Esophagus (tissue), 2 donors: ENCODE measurements at regions not wholly inside any gene's neighbourhood (a gene's known extent, or its start where the extent isn't known, plus 50 kb on each side); places are given as distances from the start of the nearest gene placed in this dataset.

Experiments
- H3K27ac ChIP-seq, 2 donors: one replicate each; pipeline ENCODE4 v1.5.1; 2013; ENCODE audit warnings: low read depth in 2 of 2, mild to moderate bottlenecking in 2 of 2, inconsistent platforms in 1 of 2, low read length in 1 of 2, moderate library complexity in 1 of 2
- H3K27me3 ChIP-seq, 2 donors: one replicate each; pipeline ENCODE4 v1.6.1; 2013; ENCODE audit warnings: low read length in 2 of 2, control low read depth in 1 of 2, mild to moderate bottlenecking in 1 of 2; ENCODE audit not compliant: insufficient read depth in 2 of 2, control insufficient read depth in 1 of 2
- H3K36me3 ChIP-seq, 2 donors: one replicate each; pipeline ENCODE4 v1.6.1; 2013; ENCODE audit warnings: low read length in 1 of 2; ENCODE audit not compliant: control insufficient read depth in 2 of 2, insufficient read depth in 2 of 2
- H3K4me1 ChIP-seq, 2 donors: one replicate each; pipeline ENCODE4 v1.6.1; 2013; ENCODE audit warnings: low read length in 1 of 2; ENCODE audit not compliant: control insufficient read depth in 2 of 2, insufficient read depth in 2 of 2
- H3K4me3 ChIP-seq, 2 donors: one replicate each; pipeline ENCODE4 v1.5.1; 2013; ENCODE audit warnings: low read length in 2 of 2, mild to moderate bottlenecking in 2 of 2, low read depth in 1 of 2, moderate library complexity in 1 of 2
- H3K9me3 ChIP-seq, 2 donors: one replicate each; pipeline ENCODE4 v1.6.1; 2013; ENCODE audit warnings: mild to moderate bottlenecking in 2 of 2, low read depth in 1 of 2, low read length in 1 of 2, moderate library complexity in 1 of 2; ENCODE audit not compliant: control insufficient read depth in 2 of 2, insufficient read depth in 1 of 2
- WGBS, 2 donors: extraction: QIAGEN DNeasy Blood & Tissue Kit; methylation state at CpG; one replicate each; pipeline ENCODE4 v1.1.7; 2013; 5-methylcytosine and 5-hydroxymethylcytosine counted together
- donor health status: healthy with polysubstance abuse.
- donor health status: Bipolar disorder and iron deficiency.

DNA sequence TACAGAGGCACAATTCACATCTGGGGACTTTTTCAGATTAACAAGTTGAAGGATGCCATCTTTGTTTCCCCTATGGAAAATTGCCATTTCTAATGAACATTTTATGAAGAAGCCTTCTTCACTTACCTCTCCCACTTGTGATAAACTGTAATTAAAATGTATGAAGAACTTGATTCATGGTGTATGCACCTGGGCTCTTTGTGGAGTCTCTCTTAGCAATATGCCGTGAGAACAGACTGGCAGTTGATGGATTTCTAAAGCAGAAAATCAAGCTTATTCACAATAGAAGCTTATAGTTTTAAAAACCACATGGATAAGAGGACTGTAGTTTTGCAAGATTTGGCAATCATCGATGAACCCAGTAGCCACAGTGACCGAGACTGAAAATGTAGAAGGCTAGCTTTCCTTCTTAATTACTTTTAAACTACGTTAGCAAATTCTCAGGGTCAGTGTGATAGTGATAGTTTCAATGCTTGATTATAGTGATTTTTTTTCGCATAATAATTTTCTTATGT lies 270.6 kb downstream of the PRL start:
- no peaks in the 10 kb centered on the region for H3K9me3 ChIP-seq
- H3K27ac ChIP-seq = peak overlapping the region in 1 of 2 donors; percentile 14
- no peaks in the 10 kb centered on the region for H3K36me3 ChIP-seq
- WGBS, 2 donors = 74 to 78% methylated on average over 5 of the region's 5 CpGs
- no peaks in the 10 kb centered on the region for H3K27me3 ChIP-seq
- H3K4me3 ChIP-seq = no peak overlapping the region
- H3K4me1 ChIP-seq = no peaks in the 10 kb centered on the region

DNA sequence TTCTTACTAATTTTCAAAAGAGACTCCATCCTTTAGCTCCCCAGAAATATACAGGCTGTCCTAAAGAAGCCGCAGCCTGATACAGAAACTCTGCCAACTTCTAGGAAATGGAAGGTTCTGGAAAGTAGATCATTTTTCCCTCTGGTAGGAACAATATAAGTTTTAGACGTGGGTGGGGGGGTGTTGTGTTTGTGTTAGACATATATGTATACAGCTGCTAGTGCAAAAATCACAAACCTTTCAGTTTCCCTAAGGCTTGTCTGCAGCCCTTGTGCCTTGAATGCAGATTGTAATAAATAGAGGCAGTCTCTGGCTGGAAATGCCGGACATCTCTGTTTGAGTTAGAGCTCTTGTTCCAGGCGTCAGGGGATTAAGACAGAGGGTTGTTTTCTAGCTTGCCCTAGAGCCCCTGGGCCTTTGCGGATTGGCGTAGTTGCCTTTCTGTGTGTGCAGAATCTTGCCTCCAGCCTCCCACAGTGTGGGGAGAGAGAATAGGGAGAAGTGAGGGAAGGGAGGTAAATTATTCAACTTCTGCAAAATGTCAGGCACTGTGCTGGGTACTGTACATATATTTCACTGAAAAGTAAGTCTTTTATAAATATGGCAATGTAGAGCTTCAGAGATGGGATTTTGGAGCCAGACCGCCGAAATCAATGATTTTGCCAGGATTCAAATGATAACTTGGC lies 269.7 kb downstream of the PRL start:
- Histone ChIP-seq H3K9me3 (no peaks in the 10 kb centered on the region), H3K36me3 (no peaks in the 10 kb centered on the region), H3K27ac (peak overlapping the region; percentile 12 to 60), H3K27me3 (no peaks in the 10 kb centered on the region), H3K4me1 (no peaks in the 10 kb centered on the region), H3K4me3 (no peak overlapping the region)
- 81 to 85% methylated on average over 8 of the region's 8 CpGs for WGBS, 2 donors

DNA sequence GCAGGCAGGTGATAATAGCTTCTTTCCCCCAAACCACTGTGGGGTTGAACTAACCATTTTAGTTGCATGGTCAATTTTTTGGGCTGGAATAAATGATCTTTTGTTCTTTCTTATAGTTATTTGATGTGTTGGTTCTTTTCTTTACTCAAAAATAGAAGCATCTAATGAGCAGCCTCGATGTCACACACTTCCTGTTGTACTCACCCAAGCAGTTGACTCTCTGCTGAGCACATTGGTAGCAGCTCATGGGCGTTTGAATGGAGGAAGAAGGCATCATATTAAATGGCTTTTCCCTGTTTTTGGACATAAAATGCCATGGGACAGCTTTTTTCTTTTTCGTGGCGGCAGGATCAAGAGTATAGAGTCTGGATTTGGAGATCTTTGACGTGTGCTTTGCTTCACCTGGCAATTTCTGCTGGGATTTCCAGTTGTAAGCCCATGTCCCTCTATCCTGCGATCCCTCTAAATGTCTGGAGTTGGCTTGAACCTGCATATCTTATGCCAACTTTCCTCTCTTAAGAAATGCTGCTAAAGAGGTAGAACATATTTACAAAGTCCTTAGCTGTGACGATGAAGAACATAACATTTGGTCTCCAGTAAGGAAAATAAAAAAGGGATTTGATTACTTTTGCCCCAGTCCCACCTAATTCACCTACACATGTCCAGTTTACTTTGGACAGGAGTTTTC lies 268.3 kb downstream of the PRL start:
- 75 to 80% methylated on average over 7 of the region's 7 CpGs for WGBS, 2 donors

DNA sequence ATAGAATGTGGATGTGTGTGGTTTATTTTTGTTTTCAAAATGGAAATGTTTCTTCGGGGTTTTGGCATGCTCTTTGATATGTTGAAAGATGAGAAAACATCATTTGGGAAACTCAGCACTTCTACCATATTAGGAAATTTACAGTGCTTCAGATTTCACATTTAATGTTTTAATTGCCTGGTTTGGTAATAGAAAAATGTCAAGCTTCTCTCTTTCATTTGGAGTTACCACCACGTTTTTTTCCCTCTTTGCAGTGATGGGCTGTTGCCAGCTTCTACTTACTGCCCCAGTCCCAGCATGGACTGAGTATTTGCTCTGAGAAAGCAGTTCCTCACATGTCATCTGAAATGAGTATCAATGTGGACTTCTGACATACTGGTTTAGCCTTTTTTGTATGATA lies 267.7 kb downstream of the PRL start:
- H3K27me3 ChIP-seq = no peaks in the 10 kb centered on the region
- H3K36me3 ChIP-seq = no peaks in the 10 kb centered on the region
- WGBS, 2 donors = 34 to 42% methylated on average over 2 of the region's 2 CpGs
- no peak overlapping the region for H3K27ac ChIP-seq
- H3K4me3 ChIP-seq = no peak overlapping the region
- no peaks in the 10 kb centered on the region for H3K4me1 ChIP-seq
- H3K9me3 ChIP-seq = no peaks in the 10 kb centered on the region

More for the DNA sequence above, 268.3 kb downstream of the PRL start:
- H3K4me3 ChIP-seq = no peak overlapping the region
- H3K36me3 ChIP-seq = no peaks in the 10 kb centered on the region
- no peaks in the 10 kb centered on the region for H3K4me1 ChIP-seq
- no peaks in the 10 kb centered on the region for H3K27me3 ChIP-seq
- no peak overlapping the region for H3K27ac ChIP-seq
- no peaks in the 10 kb centered on the region for H3K9me3 ChIP-seq

DNA sequence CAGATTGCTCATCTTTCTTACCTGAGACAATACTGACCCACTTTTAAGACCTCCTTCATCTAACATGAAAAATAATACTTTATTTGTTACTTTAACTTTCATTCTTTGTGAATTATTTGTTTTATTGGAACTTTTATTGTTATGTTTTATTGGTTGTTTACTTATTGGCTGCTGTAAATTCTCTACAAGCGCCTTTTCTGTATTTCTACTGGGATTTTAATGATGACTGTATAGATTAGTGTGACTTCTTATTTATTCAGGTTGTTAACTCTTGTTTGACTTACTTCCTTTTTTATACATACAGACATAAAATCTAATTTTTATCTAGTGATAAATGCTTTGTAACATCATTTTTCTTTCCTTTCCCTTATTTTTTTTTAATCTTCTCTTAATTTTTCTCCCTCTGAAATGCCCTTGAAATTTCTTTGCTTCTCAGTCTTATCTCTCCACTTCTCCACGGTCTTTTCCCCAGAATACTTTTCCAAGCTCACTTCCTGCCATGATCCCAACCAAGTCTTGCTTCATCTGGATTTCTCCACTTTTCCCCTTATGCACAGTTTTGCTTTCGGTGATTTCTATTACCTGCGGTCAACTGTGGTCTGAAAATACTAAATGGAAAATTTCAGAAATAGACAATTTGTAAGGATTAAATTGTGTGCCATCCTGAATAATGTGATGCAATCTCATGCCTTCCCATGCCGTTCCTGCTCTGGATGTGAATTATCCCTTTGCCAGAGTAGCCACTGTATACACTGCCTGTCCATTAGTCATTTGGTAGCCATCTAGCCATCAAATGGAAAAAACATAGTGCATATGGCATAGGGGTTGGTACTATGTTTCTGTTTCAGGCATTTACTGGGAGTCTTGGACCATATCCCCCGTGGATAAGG lies 265.9 kb downstream of the PRL start:
- no peak overlapping the region for H3K27ac ChIP-seq
- 90 to 92% methylated on average over 6 of the region's 6 CpGs for WGBS, 2 donors
- H3K36me3 ChIP-seq = no peaks in the 10 kb centered on the region
- no peaks in the 10 kb centered on the region for H3K27me3 ChIP-seq
- H3K9me3 ChIP-seq = no peaks in the 10 kb centered on the region
- H3K4me1 ChIP-seq = no peaks in the 10 kb centered on the region
- H3K4me3 ChIP-seq = no peak overlapping the region

DNA sequence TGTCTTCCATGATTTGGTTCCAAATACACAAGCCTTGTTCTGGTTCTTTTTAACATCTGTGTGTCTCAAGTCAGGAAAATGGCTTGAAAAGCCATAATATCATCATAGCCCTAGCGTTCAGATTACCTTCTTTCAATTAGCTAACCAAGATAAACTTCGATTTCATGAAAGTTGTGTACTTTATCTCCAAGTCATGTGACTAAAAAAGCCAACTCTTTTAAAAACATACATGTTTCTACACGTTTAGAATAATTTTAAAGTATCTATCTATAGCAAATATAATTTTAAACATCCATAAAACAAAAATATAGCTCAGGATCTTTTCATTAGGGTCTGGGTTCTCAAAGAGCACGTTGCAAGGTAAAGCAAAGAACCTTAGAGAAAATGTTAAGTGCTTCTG lies 261.1 kb downstream of the PRL start:
- WGBS, 2 donors = 50 to 60% methylated on average over 4 of the region's 4 CpGs
- Histone ChIP-seq H3K9me3 (no peaks in the 10 kb centered on the region), H3K27ac (no peak overlapping the region)

DNA sequence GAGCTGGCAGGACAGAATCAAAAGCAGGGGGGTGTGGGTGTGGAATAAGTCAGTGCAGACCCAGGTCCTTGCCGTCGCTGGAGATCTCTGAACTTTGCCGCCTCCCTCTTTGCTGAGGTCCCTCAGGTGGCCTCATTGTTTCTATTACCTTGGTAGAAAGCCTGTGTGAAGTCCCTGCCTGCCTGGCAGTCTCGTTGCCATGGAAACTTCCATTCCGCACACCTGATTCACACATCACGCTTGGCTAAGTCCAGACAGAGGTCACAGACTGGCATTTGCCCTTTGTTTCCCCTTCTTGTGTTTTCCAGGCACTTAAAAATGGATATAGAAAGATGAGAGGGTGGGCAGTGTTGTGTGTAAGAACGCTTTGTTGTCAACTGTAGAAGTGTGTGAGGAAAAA lies 260.6 kb downstream of the PRL start:
- no peak overlapping the region for H3K27ac ChIP-seq
- H3K4me1 ChIP-seq = peaks cover 0 to 3% of the 10 kb centered on the region in 2 donors
- H3K27me3 ChIP-seq = no peaks in the 10 kb centered on the region
- WGBS, 2 donors = 30 to 40% methylated on average over 7 of the region's 7 CpGs
- no peak overlapping the region for H3K4me3 ChIP-seq
- H3K9me3 ChIP-seq = peaks cover 0 to 2% of the 10 kb centered on the region in 2 donors
- H3K36me3 ChIP-seq = no peaks in the 10 kb centered on the region

More for the DNA sequence above, 261.1 kb downstream of the PRL start:
- no peak overlapping the region for H3K4me3 ChIP-seq
- H3K36me3 ChIP-seq = no peaks in the 10 kb centered on the region
- no peaks in the 10 kb centered on the region for H3K27me3 ChIP-seq
- H3K4me1 ChIP-seq = peaks cover 0 to 3% of the 10 kb centered on the region in 2 donors

DNA sequence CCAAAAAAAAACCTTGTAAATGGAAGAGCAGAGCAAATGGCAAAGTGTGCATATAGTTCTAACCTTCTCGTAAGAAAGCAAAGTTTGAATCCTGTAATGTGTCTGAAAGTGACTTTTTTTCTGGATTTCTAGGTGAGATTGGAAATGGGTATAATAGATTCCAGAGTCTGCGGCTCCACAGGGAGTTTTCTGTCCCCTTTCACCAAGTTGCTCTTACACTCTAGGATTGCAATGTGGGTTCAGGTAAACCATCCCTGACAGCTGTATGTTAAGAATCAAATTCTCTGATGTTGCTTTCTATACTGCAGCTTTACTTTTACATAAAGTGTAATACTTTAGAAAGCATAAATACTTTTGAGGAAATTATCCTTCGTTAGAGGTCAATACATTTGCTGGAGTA lies 260.1 kb downstream of the PRL start:
- H3K4me1 ChIP-seq = peaks cover 0 to 3% of the 10 kb centered on the region in 2 donors
- H3K27me3 ChIP-seq = no peaks in the 10 kb centered on the region
- no peak overlapping the region for H3K4me3 ChIP-seq
- no peaks in the 10 kb centered on the region for H3K36me3 ChIP-seq
- 54 to 86% methylated on average over 3 of the region's 3 CpGs for WGBS, 2 donors
- no peak overlapping the region for H3K27ac ChIP-seq
- H3K9me3 ChIP-seq = peaks cover 0 to 2% of the 10 kb centered on the region in 2 donors

DNA sequence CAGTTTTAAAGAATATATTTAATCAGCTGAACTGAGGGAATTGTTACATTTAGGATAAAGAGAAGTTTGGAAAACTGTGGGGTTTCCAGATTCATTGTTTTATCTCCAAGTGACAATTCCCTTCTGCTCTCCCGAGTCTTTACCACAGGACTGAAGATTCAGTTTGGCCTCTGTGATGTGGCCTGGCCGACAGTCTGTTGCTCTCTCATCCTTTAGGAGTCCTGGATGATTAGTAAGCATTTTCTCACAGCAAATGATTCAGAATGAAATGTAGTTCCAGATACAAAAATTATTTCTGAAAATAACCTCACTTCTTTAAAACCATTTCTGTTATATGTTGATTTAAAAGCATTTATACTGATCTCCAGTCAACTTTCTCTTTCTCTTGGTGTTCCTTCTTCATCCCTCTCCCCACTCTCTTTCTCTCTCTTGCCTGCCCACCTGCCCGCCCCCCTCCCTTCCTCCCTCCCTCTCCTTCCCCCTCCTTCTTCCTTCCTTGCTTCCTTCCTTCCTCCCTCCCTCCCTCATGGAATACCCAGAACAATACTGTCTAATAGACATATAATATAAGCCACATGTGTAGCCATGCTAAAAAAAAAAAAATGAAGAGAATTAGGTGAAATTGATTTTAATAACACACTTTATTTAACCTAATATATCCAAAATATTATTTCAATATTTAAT lies 254.9 kb downstream of the PRL start:
- Histone ChIP-seq H3K9me3 (peaks cover 0 to 2% of the 10 kb centered on the region in 2 donors), H3K36me3 (no peaks in the 10 kb centered on the region), H3K27me3 (no peaks in the 10 kb centered on the region), H3K4me3 (no peak overlapping the region), H3K4me1 (peaks cover 0 to 3% of the 10 kb centered on the region in 2 donors), H3K27ac (no peak overlapping the region)
- WGBS, 2 donors = 67 to 76% methylated on average over 3 of the region's 3 CpGs
